Neuron (in vitro differentiated cells): ENCODE measurements at regions not wholly inside any gene's neighbourhood (a gene's known extent, or its start where the extent isn't known, plus 50 kb on each side); places are given as distances from the start of the nearest gene placed in this dataset.

Experiments
- H2AFZ ChIP-seq: one replicate; pipeline ENCODE4 v1.6.1; 2013; ENCODE audit warnings: low read depth, mild to moderate bottlenecking, inconsistent platforms, low read length, moderate library complexity
- H3K27me3 ChIP-seq: one replicate; pipeline ENCODE4 v1.6.1; 2013; ENCODE audit warnings: low read length; ENCODE audit not compliant: insufficient read depth
- H3K36me3 ChIP-seq: one replicate; pipeline ENCODE4 v1.6.1; 2013; ENCODE audit warnings: low read length; ENCODE audit not compliant: insufficient read depth
- H3K4me1 ChIP-seq: one replicate; pipeline ENCODE4 v1.6.1; 2013; ENCODE audit warnings: low read length; ENCODE audit not compliant: insufficient read depth
- H3K4me3 ChIP-seq: 2 replicates; pipeline ENCODE4 v1.5.1; 2013; ENCODE audit warnings: mild to moderate bottlenecking, low read length, moderate library complexity
- H3K9me3 ChIP-seq: one replicate; pipeline ENCODE4 v1.6.1; 2013; ENCODE audit warnings: low read length

DNA sequence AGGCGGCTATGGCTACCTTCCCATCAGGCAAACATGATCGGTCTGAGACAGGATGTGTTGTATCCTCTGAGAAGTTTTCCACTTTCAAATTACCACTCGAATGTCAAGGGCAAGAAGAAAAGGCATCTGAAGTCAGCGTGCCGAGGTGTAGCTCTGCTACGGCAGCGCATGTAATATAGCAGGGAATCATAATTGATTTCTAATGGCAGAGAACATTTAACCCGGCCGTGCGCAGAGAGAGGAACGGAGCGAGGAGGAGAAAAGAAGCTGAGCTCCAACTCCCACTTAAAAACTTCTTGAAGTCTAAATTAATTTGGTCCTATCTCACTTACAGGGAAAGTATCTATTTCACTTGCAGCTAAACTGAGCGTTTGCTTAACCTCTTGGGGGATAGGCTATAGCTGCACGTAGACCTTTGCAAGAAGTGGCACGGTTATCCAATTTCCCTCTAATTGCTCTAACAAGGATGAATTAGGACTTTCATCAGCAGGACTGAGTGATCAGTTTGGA, 137.3 kb upstream of the KIRREL3 start:
- Histone ChIP-seq H3K27me3 (no peaks in the 10 kb centered on the region), H3K4me1 (no peaks in the 10 kb centered on the region), H3K36me3 (no peaks in the 10 kb centered on the region), H2AFZ (no peak overlapping the region), H3K9me3 (no peaks in the 10 kb centered on the region), H3K4me3 (no peak overlapping the region)

DNA sequence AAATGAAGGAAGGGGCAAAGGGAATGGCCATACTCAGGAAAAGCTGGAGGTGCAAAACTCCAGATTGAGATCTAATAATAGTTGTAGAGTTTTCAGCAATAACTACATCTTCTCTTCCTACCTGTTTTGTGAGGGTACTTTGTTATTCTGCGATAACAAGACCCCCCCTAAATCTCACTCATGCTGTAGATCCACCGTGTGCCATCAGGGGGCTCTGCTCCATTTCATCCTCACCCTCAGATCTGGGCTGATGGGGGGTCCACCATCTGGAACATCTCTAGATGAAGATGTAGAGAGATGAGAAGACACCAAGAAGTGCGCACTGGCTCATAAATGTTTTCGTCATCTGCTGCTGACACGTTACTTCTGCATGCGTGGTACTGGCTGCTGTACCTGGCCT, 135.9 kb upstream of the KIRREL3 start:
- Histone ChIP-seq H2AFZ (no peak overlapping the region), H3K4me3 (no peak overlapping the region), H3K4me1 (no peaks in the 10 kb centered on the region), H3K27me3 (no peaks in the 10 kb centered on the region), H3K36me3 (no peaks in the 10 kb centered on the region), H3K9me3 (no peaks in the 10 kb centered on the region)

DNA sequence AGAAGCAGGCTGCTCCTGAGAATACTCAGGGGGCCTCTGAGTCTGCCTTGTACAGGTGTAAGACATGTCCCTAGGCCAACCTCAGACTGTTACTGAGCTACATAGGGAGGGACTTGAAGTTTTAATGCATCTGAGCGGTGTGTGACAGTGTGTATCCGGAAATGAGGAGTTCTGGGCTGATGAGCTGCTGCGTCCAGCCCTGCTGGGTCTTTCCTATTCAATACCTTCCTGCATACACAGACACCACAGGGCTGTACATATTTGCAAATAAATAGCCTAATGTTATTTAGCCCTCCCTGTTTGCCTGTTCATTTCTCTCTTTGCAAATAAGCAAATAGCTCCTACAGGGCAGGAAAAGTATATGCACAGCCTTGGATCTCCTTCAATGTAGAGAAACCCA, 134.7 kb upstream of the KIRREL3 start:
- no peaks in the 10 kb centered on the region for H3K36me3 ChIP-seq
- H3K4me1 ChIP-seq: no peaks in the 10 kb centered on the region
- H3K27me3 ChIP-seq: no peaks in the 10 kb centered on the region
- no peak overlapping the region for H2AFZ ChIP-seq
- no peak overlapping the region for H3K4me3 ChIP-seq
- no peaks in the 10 kb centered on the region for H3K9me3 ChIP-seq

DNA sequence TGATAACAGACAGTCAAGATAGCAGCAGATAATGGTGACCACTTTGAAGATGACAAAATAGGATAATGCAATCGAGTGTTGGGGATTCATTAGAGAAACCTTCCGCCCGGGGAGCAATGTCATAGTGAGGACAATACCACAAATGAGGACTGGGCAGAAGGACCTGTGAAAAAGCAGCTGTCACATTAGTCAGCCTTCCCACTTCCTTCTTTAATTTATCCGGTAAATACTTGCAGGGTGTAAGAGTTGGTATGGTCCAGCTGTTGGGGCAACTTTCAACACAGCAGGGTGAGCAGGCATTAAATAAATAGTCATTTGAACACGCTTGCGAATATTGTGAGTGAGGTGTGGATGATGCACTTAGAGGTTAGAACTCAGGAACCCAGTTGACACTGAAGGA, 132.5 kb upstream of the KIRREL3 start:
- H3K4me3 ChIP-seq: no peak overlapping the region
- H3K9me3 ChIP-seq: no peaks in the 10 kb centered on the region
- H2AFZ ChIP-seq: no peak overlapping the region
- H3K27me3 ChIP-seq: no peaks in the 10 kb centered on the region
- no peaks in the 10 kb centered on the region for H3K4me1 ChIP-seq
- H3K36me3 ChIP-seq: no peaks in the 10 kb centered on the region

DNA sequence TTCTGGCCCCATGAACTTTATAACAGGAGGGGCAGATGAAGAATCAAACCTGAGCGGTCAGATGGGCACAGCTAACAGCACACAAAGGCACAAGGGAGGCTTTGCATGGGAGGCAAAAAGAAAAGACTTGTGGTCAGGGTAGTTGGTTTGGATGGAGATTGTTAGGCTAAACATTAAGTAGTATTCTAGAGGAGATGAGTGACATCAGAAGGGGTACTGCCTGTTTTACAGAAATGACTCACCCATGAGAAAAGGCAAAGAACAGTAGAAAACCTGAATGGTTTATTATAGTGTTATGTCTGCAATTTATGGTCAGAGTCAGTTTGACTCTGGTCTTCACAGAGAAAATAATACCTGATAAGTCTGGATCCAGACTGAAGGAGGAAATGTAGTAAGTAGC, 129.8 kb upstream of the KIRREL3 start:
- Histone ChIP-seq H2AFZ (no peak overlapping the region), H3K4me3 (no peak overlapping the region), H3K27me3 (no peaks in the 10 kb centered on the region), H3K9me3 (no peaks in the 10 kb centered on the region), H3K36me3 (no peaks in the 10 kb centered on the region), H3K4me1 (no peaks in the 10 kb centered on the region)

DNA sequence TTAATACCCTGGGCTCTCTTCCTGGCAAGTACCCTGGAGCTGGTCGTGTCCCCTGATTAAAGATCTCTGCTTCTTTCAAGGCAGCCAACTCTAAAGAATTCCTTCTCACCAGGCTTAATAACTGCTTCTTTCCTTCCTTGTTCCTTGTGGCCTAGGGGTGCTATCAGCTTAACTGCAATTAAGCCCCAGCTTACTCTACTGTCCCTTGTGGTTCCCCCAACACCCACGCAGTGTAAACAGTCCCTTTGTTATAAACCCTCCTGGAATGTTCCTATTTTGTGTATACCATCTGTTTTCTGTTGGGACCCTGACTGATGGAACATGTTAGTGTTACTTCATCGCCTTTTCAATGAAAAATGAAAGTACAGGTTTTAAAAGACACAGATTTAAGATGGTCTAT, 126.4 kb upstream of the KIRREL3 start:
- H3K36me3 ChIP-seq: no peaks in the 10 kb centered on the region
- no peak overlapping the region for H3K4me3 ChIP-seq
- no peaks in the 10 kb centered on the region for H3K4me1 ChIP-seq
- no peaks in the 10 kb centered on the region for H3K9me3 ChIP-seq
- H3K27me3 ChIP-seq: no peaks in the 10 kb centered on the region
- no peak overlapping the region for H2AFZ ChIP-seq

DNA sequence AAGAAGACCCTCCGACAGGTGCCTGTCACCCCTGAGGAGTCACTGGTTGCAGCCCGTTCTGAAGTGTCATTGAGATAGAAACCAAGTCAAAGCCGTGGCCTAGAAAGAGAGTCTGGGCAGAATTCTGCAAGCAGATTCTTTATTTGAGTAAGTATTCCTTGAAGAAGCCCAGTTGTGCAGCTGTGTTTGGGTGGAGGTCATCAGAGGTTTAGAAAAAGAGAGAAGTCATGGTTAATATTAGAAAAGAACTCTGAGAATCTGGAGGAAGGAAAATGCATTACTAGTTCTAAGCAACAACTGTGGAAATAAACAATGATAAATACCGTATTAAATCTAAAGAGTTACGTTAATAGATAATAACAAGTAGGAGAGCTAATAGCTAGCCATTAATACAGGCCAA, 118.8 kb upstream of the KIRREL3 start:
- H3K4me3 ChIP-seq: no peak overlapping the region
- H3K9me3 ChIP-seq: no peaks in the 10 kb centered on the region
- H3K27me3 ChIP-seq: no peaks in the 10 kb centered on the region
- H3K4me1 ChIP-seq: no peaks in the 10 kb centered on the region
- no peaks in the 10 kb centered on the region for H3K36me3 ChIP-seq
- no peak overlapping the region for H2AFZ ChIP-seq

DNA sequence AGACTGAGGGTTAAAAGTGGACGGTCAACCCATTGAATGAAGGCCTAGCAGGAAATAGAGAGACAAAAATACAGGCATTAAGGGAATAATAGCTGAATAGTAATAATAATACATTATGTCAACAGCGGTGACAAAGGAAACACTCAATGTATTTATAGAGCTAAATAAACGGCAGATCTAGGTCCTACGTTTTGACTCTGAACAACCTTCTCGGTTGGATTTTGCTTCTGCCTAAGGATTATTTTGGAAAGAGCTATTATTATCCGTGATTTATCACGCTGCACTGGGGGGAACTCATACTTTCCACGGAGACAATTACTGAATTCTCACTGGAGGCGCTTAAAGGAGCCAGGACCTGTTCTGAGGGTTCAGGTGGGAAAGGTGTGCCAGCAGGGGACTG, 118.2 kb upstream of the KIRREL3 start:
- Histone ChIP-seq H3K4me1 (no peaks in the 10 kb centered on the region), H2AFZ (no peak overlapping the region), H3K27me3 (no peaks in the 10 kb centered on the region), H3K4me3 (no peak overlapping the region), H3K36me3 (no peaks in the 10 kb centered on the region), H3K9me3 (no peaks in the 10 kb centered on the region)

DNA sequence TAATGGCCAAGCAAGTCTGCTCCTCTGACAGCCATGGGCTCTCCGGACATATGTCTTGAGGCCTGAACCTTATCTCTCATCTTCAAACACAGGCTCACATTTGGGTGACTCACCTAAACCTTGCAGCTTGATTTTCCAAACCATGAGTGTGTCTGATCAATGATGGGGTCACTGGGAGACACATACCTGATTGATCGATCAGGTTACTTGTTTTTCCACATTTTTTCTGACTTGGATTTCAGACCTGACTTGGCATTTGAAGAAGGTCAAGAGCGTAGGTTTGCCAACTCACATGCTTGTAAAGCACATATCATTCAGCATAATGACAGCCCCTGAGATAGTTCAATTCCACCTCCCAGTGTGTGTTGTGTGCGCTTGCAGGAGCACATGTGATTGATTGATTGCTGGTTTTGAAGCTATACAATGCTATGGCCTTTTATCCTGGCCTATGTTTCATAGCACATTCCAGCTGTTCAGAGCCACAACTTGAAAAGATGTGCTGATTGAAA, 116.7 kb upstream of the KIRREL3 start:
- Histone ChIP-seq H3K9me3 (no peaks in the 10 kb centered on the region), H3K4me1 (no peaks in the 10 kb centered on the region), H3K27me3 (no peaks in the 10 kb centered on the region), H2AFZ (no peak overlapping the region), H3K4me3 (no peak overlapping the region), H3K36me3 (no peaks in the 10 kb centered on the region)

DNA sequence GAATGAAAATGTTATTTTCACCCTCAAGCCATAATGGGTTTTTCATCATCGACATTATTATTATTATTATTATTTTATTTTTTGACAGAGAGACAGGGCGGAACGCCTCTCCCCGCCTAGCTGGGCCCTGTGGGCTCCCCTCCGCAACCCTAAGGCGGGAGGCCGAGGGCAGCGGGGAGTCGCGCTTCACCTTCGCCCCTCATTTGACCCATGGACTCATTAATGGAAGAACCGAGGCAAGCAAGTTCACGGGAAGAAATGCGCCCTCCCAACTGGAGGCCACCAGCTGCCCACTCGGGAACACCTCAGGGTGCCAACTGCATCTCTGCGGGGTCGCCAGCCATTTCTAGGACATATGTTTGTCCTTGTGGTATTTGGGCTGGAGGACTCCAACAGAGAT, 115.3 kb upstream of the KIRREL3 start:
- H3K4me1 ChIP-seq: no peaks in the 10 kb centered on the region
- no peaks in the 10 kb centered on the region for H3K36me3 ChIP-seq
- H3K9me3 ChIP-seq: no peaks in the 10 kb centered on the region
- no peak overlapping the region for H3K4me3 ChIP-seq
- no peak overlapping the region for H2AFZ ChIP-seq
- H3K27me3 ChIP-seq: no peaks in the 10 kb centered on the region

DNA sequence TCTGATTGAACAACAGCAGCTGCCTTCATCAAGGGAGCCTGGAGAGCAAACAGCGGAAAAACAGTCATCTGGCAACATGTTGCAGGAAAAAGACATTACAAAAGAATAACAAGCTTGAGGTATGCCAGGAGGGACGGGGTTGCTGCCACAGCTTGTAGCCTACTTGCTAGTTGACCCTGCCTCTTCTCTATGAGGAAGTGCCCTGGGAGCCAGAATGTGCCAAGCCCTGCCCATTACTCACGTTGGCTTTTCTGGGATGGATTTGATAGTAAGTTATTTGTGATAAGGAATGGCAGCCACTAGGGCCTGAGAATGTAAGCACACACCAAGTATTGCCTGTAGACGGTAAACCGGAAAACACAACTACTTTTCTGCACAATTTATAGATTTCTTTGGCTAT, 113.5 kb upstream of the KIRREL3 start:
- Histone ChIP-seq H3K4me3 (no peak overlapping the region), H3K4me1 (peaks cover 7% of the 10 kb centered on the region), H3K9me3 (no peaks in the 10 kb centered on the region), H2AFZ (no peak overlapping the region), H3K27me3 (no peaks in the 10 kb centered on the region), H3K36me3 (no peaks in the 10 kb centered on the region)

DNA sequence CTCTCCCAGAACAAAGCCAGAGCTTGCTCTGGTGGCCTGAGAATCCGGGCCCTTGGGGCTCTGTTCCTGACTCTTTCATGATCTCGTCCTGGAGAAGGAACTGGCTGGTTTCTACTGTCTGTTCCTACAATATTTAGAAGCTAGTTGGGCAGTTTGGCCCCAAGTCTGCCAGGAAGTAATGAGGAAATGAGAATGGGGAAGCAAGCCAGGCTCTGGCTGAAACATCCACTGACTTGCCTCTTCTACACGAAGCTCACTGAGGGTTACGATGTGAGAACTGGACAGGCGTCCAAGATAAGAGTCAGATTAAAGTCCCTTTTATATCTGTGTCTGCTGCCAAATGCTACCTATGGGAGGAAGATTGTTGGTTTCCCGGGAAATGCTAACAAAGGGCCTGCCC, 110.0 kb upstream of the KIRREL3 start:
- Histone ChIP-seq H3K4me3 (no peak overlapping the region), H3K9me3 (no peaks in the 10 kb centered on the region), H2AFZ (no peak overlapping the region), H3K36me3 (no peaks in the 10 kb centered on the region), H3K27me3 (no peaks in the 10 kb centered on the region), H3K4me1 (peaks cover 7% of the 10 kb centered on the region)

DNA sequence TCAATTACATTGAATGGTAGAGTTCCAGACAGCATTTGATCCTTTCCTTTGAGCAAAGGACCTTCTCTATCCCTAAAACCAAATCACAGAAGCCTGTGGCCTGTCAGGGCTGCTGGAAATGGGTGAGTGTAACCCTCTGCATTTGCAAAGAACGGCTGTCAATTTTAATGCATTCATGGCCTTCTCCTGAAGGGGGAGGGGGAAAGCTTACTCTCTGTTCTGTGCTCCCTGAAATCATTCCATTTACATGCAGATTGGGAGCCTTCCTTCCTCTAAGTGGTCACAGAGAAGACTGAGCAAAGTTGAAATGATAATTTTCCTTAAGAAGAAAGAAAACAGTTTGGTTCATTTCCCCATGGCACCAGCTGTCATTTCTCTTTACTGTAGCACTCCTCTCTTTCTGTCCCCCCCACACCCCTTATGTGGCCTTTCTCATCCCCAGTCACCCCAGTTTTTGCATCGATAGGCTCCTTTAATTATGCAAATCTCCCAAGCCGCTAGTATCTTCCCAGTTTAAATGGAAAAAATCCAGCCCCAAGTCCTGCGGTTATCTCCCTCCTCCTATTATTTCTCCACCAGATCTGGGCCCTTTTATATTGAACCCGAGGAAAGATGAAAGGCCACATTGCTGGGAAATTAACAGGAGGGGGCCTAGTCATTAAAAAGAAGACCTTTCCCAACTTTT, 109.4 kb upstream of the KIRREL3 start:
- no peak overlapping the region for H2AFZ ChIP-seq
- H3K4me1 ChIP-seq: peaks cover 7% of the 10 kb centered on the region
- no peak overlapping the region for H3K4me3 ChIP-seq
- H3K9me3 ChIP-seq: no peaks in the 10 kb centered on the region
- H3K27me3 ChIP-seq: no peaks in the 10 kb centered on the region
- H3K36me3 ChIP-seq: no peaks in the 10 kb centered on the region

DNA sequence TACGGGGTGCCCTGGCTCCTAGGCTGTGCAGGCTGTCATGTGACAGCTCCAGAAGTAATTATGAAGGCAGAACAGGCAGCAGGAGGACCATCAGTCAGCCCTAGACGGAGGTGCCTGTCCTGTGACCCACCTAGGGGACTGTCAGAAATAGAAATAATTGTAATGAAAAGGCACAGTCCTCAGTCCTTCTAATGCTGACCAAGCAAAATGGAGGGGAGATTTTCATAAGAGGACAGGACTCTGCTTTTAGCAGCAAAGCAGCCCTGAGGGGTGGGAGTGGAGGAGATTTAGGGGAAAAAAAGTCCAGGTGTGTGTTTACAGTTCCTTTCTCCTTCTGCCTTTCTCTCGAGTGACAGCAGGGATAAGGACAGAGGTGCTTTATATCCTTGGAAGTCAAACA, 108.3 kb upstream of the KIRREL3 start:
- H2AFZ ChIP-seq: no peak overlapping the region
- H3K27me3 ChIP-seq: no peaks in the 10 kb centered on the region
- peaks cover 7% of the 10 kb centered on the region for H3K4me1 ChIP-seq
- no peaks in the 10 kb centered on the region for H3K36me3 ChIP-seq
- no peak overlapping the region for H3K4me3 ChIP-seq
- no peaks in the 10 kb centered on the region for H3K9me3 ChIP-seq
